ENCODE measurements at regions not wholly inside any gene's neighbourhood (a gene's known extent, or its start where the extent isn't known, plus 50 kb on each side); places are given as distances from the start of the nearest gene placed in this dataset.

- no peaks in the 10 kb centered on the region for H3K27me3 Mint-ChIP-seq
- Histone ChIP-seq H3K4me3 (ENCODE audit: low read length) (no peak overlapping the region), H3K36me3 (ENCODE audit: insufficient read depth, low read length) (no peaks in the 10 kb centered on the region), H3K27me3 (ENCODE audit: control insufficient read depth in 1 of 2, insufficient read depth in 2 of 2, low read length in 2 of 2) (no peaks in the 10 kb centered on the region), H3K9me3 (ENCODE audit: control insufficient read depth in 1 of 2, insufficient read depth in 1 of 2, low read length in 2 of 2) (no peaks in the 10 kb centered on the region), H3K27ac (ENCODE audit: low read depth in 1 of 2, low read length in 2 of 2) (no peak overlapping the region), H3K4me1 (ENCODE audit: insufficient read depth, low read length) (no peaks in the 10 kb centered on the region)
- no peak overlapping the region for H3K4me3 Mint-ChIP-seq
- intact Hi-C loops (cut with DNase I, micrococcal nuclease) = no loop called here
- POLR2A ChIA-PET = no interaction called here
- no peak for TF ChIP-seq CTCF (IDR thresholded peaks at IDR 0.05)
- no peaks in the 10 kb centered on the region for H3K4me1 Mint-ChIP-seq (ENCODE audit: low read depth)
- CTCF ChIA-PET = no interaction called here
- DNase-seq (no peak), ATAC-seq (ENCODE audit: poor library complexity) (no peak)
- H3K9me3 Mint-ChIP-seq = no peaks in the 10 kb centered on the region
- H3K36me3 Mint-ChIP-seq (ENCODE audit: low read depth) = no peaks in the 10 kb centered on the region
- no peak overlapping the region for H3K27ac Mint-ChIP-seq
These were observed 511.7 kb downstream of the NTRK3 start for GRCh38 chr15:87744815-87745214.

GRCh38 chr15:87743562-87743961 lies 513.0 kb downstream of the NTRK3 start:
- no peaks in the 10 kb centered on the region for H3K4me1 Mint-ChIP-seq (ENCODE audit: low read depth)
- no peaks in the 10 kb centered on the region for H3K4me1 ChIP-seq (ENCODE audit: insufficient read depth, low read length)
- no peaks in the 10 kb centered on the region for H3K27me3 Mint-ChIP-seq
- POLR2A ChIA-PET = no interaction called here
- no peaks in the 10 kb centered on the region for H3K27me3 ChIP-seq (ENCODE audit: control insufficient read depth in 1 of 2, insufficient read depth in 2 of 2, low read length in 2 of 2)
- intact Hi-C loops (cut with DNase I, micrococcal nuclease) = no loop called here
- ATAC-seq (ENCODE audit: poor library complexity) (no peak), DNase-seq (no peak)
- no peak overlapping the region for H3K27ac ChIP-seq (ENCODE audit: low read depth in 1 of 2, low read length in 2 of 2)
- H3K9me3 Mint-ChIP-seq = no peaks in the 10 kb centered on the region
- TF ChIP-seq CTCF (IDR thresholded peaks at IDR 0.05) = no peak
- no peaks in the 10 kb centered on the region for H3K36me3 Mint-ChIP-seq (ENCODE audit: low read depth)
- no peaks in the 10 kb centered on the region for H3K36me3 ChIP-seq (ENCODE audit: insufficient read depth, low read length)
- CTCF ChIA-PET = no interaction called here
- no peak overlapping the region for H3K4me3 Mint-ChIP-seq
- H3K4me3 ChIP-seq (ENCODE audit: low read length) = no peak overlapping the region
- H3K9me3 ChIP-seq (ENCODE audit: control insufficient read depth in 1 of 2, insufficient read depth in 1 of 2, low read length in 2 of 2) = no peaks in the 10 kb centered on the region
- no peak overlapping the region for H3K27ac Mint-ChIP-seq

GRCh38 chr15:87741350-87741749 lies 515.2 kb downstream of the NTRK3 start:
- Mint-ChIP-seq H3K4me3 (no peak overlapping the region), H3K27ac (no peak overlapping the region), H3K4me1 (ENCODE audit: low read depth) (peaks cover 9% of the 10 kb centered on the region), H3K36me3 (ENCODE audit: low read depth) (no peaks in the 10 kb centered on the region), H3K27me3 (no peaks in the 10 kb centered on the region), H3K9me3 (no peaks in the 10 kb centered on the region)
- no peak for TF ChIP-seq CTCF (IDR thresholded peaks at IDR 0.05)
- ChIA-PET CTCF (no interaction called here), POLR2A (no interaction called here)
- no peaks in the 10 kb centered on the region for H3K9me3 ChIP-seq (ENCODE audit: control insufficient read depth in 1 of 2, insufficient read depth in 1 of 2, low read length in 2 of 2)
- no peaks in the 10 kb centered on the region for H3K36me3 ChIP-seq (ENCODE audit: insufficient read depth, low read length)
- H3K27ac ChIP-seq (ENCODE audit: low read depth in 1 of 2, low read length in 2 of 2) = no peak overlapping the region
- intact Hi-C loops (cut with DNase I, micrococcal nuclease) = no loop called here
- H3K4me1 ChIP-seq (ENCODE audit: insufficient read depth, low read length) = peaks cover 7% of the 10 kb centered on the region
- DNase-seq (no peak), ATAC-seq (ENCODE audit: poor library complexity) (no peak)
- H3K4me3 ChIP-seq (ENCODE audit: low read length) = no peak overlapping the region
- no peaks in the 10 kb centered on the region for H3K27me3 ChIP-seq (ENCODE audit: control insufficient read depth in 1 of 2, insufficient read depth in 2 of 2, low read length in 2 of 2)

Data from CD4-positive, alpha-beta T cell (primary cell).